Brain microvascular endothelial cell (primary cell): ENCODE measurements at regions not wholly inside any gene's neighbourhood (a gene's known extent, or its start where the extent isn't known, plus 50 kb on each side); places are given as distances from the start of the nearest gene placed in this dataset.

Experiments
- DNase-seq: peaks from one replicate; pipeline ENCODE4 v3.0.0-alpha.2; 2020
- H3K27ac ChIP-seq: fragments of 250-450 bp; sonication (Bioruptor Pico); 2 replicates; pipeline ENCODE4 v1.5.1; 2020; ENCODE audit warnings: mild to moderate bottlenecking, moderate library complexity
- H3K27me3 ChIP-seq: fragments of 250-450 bp; sonication (Bioruptor Pico); replicated peaks from 2 replicates; pipeline ENCODE4 v1.5.1; 2020; ENCODE audit warnings: mild to moderate bottlenecking
- H3K36me3 ChIP-seq: fragments of 250-450 bp; sonication (Bioruptor Pico); replicated peaks from 2 replicates; pipeline ENCODE4 v1.5.1; 2020; ENCODE audit warnings: mild to moderate bottlenecking
- H3K4me3 ChIP-seq: 2 replicates; pipeline ENCODE4 v1.5.1; 2011; ENCODE audit warnings: low read depth, mild to moderate bottlenecking, control low read depth, low read length, moderate library complexity
- in situ Hi-C: cut with HindIII; loops from 2 replicates; pipeline ENCODE4 v1.10.0; 2017; ENCODE audit warnings: low sequenced_read_pairs, low pct_ligation_motif_present
- TF ChIP-seq, protein P1 (sequence below): IDR thresholded peaks from 2 replicates; pipeline ENCODE4 v1.5.1; 2011; ENCODE audit warnings: low read depth, mild to moderate bottlenecking, moderate library complexity, low read length, control low read depth, inconsistent platforms; ENCODE audit errors: missing control alignments

DNA sequence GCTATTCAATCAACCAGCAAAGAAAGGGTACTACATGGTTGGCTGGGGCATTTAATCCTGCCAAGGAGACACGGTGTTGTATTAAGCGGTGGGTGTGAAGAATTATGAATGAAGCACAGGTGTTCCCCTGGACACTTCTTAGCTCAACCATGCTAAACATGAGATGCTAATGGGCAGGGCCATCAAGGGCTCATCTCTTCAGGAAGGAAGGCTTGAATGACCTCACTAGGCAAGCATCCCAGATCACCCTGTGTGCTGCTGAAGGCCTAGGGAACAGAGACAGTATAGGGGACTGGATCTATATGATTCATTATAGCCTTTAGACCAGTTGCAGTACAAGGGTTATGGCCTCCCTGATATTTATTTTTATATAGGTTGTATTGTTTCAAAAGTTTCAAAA lies 221.3 kb upstream of the SLCO3A1 start:
- DNase-seq: no peak
- Histone ChIP-seq H3K36me3 (no peaks in the 10 kb centered on the region), H3K27me3 (no peaks in the 10 kb centered on the region), H3K27ac (no peak overlapping the region), H3K4me3 (no peak overlapping the region)
- TF ChIP-seq, protein P1, sequence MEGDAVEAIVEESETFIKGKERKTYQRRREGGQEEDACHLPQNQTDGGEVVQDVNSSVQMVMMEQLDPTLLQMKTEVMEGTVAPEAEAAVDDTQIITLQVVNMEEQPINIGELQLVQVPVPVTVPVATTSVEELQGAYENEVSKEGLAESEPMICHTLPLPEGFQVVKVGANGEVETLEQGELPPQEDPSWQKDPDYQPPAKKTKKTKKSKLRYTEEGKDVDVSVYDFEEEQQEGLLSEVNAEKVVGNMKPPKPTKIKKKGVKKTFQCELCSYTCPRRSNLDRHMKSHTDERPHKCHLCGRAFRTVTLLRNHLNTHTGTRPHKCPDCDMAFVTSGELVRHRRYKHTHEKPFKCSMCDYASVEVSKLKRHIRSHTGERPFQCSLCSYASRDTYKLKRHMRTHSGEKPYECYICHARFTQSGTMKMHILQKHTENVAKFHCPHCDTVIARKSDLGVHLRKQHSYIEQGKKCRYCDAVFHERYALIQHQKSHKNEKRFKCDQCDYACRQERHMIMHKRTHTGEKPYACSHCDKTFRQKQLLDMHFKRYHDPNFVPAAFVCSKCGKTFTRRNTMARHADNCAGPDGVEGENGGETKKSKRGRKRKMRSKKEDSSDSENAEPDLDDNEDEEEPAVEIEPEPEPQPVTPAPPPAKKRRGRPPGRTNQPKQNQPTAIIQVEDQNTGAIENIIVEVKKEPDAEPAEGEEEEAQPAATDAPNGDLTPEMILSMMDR: no peak
- in situ Hi-C loops: no loop called here

DNA sequence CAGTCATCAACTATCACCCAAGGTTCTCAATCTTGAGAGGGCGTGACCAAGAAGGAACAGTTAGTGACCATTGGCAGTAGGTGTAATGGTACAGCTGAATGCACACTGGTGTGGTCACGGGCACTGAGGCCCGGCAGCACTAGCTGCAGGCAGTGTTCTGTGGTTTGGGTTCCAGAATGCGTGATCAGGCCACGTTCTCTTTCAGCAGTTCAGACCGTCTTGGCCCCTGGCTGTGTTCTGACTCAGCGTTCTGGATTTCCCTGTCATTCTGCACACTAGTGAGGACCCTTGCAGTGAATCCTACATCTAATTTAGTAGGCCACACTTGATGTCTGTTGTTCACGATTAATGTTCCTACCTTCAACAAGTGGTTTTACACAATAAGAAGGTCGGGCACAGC lies 220.5 kb upstream of the SLCO3A1 start:
- Histone ChIP-seq H3K27me3 (no peaks in the 10 kb centered on the region), H3K4me3 (no peak overlapping the region), H3K27ac (no peak overlapping the region), H3K36me3 (no peaks in the 10 kb centered on the region)
- DNase-seq: no peak
- TF ChIP-seq, protein P1: no peak
- in situ Hi-C loops: no loop called here

DNA sequence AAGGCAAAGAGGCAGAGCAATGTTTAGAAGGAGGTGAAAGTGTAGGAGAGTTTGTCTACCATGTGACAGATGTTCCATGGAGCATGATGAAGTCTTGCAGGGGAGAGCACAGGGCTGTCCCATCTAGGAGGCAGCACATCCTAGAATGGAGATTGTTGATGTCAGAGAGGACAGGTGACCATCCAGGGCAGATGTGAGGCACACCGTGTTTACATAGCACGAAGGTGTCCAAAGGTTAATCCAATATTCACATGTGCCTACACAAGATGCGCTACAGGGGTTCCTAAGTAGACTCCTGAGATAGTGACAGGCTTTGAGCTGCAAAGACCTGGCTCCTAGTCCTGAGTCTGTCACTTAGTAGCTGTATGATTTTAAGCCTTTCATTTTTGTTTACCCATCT lies 219.3 kb upstream of the SLCO3A1 start:
- Histone ChIP-seq H3K27ac (no peak overlapping the region), H3K36me3 (no peaks in the 10 kb centered on the region), H3K27me3 (no peaks in the 10 kb centered on the region), H3K4me3 (no peak overlapping the region)
- in situ Hi-C loops: no loop called here
- TF ChIP-seq, protein P1: no peak
- DNase-seq: no peak

DNA sequence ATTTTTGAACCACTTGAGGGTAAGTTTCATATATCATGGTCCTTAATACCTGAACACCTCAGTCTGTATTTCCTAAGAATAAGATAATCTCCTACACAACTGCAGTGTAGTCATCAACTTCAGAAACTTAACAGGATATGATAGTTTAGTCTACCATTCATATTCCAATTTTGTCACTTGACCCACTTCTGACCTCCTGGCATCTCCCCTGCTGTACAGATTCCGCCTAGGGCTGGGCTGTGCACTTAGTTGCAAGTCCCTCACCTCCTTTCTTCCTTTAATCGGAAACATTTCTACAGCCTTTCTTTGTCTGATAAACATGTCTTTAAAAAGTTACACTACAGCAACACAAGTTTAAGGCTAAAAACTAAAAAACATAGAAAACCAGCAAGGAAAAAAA lies 218.4 kb upstream of the SLCO3A1 start:
- in situ Hi-C loops: no loop called here

DNA sequence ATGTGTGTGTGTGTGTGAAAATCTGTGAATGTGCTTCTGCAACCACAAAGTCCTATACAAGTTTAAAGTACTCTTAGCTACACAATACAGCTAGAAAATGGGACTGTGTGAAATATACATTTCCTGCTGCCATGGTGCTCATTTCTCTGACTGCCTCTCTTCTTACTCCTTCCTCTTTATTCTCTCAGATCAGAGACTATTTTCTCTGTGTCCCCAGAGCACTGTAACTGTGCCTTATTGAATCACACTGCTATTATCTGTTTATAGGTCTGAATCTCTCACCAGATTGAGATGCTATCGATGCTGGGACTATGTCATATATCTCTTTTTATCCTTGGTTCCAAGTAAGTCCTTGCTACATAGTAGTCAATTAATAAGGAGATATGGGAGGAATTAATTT lies 217.9 kb upstream of the SLCO3A1 start:
- no peak overlapping the region for H3K4me3 ChIP-seq
- DNase-seq: no peak
- in situ Hi-C loops: no loop called here
- no peaks in the 10 kb centered on the region for H3K27me3 ChIP-seq
- TF ChIP-seq, protein P1: no peak
- H3K27ac ChIP-seq: no peak overlapping the region
- no peaks in the 10 kb centered on the region for H3K36me3 ChIP-seq

More for the DNA sequence above, 218.4 kb upstream of the SLCO3A1 start:
- TF ChIP-seq, protein P1: no peak
- no peak overlapping the region for H3K27ac ChIP-seq
- no peak for DNase-seq
- no peaks in the 10 kb centered on the region for H3K36me3 ChIP-seq
- H3K27me3 ChIP-seq: no peaks in the 10 kb centered on the region
- H3K4me3 ChIP-seq: no peak overlapping the region

DNA sequence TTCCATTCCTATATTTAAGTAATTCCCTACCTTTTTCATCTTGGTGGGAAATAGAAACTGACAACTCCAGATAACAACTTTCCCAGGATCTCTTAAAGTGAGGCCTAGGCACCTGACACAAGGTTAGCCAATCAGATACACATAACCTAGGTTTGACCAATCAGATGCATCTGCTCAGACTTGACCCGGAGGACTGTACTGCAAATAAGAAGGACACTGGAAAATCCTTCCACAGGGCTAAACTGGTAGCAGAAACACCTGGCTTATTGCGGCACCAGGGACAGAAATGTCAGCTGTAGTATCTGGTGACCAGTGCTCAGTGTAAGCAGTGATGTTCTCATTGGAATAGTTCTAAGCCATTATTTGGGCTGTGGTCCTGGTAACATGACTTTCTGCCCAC lies 204.5 kb upstream of the SLCO3A1 start:
- H3K36me3 ChIP-seq: no peaks in the 10 kb centered on the region
- in situ Hi-C loops: no loop called here
- TF ChIP-seq, protein P1: no peak
- H3K4me3 ChIP-seq: no peak overlapping the region
- no peak overlapping the region for H3K27ac ChIP-seq
- DNase-seq: no peak
- no peaks in the 10 kb centered on the region for H3K27me3 ChIP-seq
